ENCODE measurements at regions not wholly inside any gene's neighbourhood (a gene's known extent, or its start where the extent isn't known, plus 50 kb on each side); places are given as distances from the start of the nearest gene placed in this dataset.

DNA sequence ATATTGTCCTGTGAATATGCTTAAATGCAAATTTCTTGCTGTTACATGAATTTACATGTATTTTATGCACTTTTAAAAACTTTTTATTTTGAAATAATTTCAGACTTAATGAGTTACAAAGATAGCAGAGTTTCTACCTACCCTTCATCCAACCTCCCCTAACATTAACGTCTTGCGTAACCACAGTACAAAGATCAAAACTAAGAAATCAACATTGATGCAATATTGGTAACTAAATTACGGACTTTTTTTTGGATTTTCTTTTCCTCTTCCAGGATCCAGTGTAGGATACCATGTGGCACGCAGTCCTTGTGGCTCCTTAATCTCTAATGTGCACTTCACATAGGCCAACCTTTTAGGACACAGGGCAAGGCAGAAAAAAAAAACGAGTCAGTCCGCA is 124.9 kb downstream of the ABCC12 start:
- no peaks in the 10 kb centered on the region for H3K36me3 ChIP-seq (ENCODE audit: insufficient read depth)
- Mint-ChIP-seq H3K4me3 (no peak overlapping the region), H3K36me3 (ENCODE audit: low read depth) (no peaks in the 10 kb centered on the region), H3K9me3 (no peaks in the 10 kb centered on the region; the same call in 2 of the 3 replicates), H3K4me1 (peaks cover 3% of the 10 kb centered on the region), H3K27ac (no peak overlapping the region), H3K27me3 (ENCODE audit: insufficient read depth, low read depth, poor library complexity) (no peaks in the 10 kb centered on the region)
- no peaks in the 10 kb centered on the region for H3F3A ChIP-seq (replicated peaks; ENCODE audit: low read depth)
- TF ChIP-seq POLR2AphosphoS5 (IDR thresholded peaks at IDR 0.05; ENCODE audit: low read depth) (no peak), ZNF331 (CRISPR knock-in tag; IDR thresholded peaks at IDR 0.05; ENCODE audit: low read depth) (no peak), NANOG (IDR thresholded peaks at IDR 0.05; ENCODE audit: borderline replicate concordance) (no peak), CREB1 (CRISPR knock-in tag; IDR thresholded peaks at IDR 0.05; ENCODE audit: low read depth) (no peak), JUNB (IDR thresholded peaks at IDR 0.05; ENCODE audit: unreplicated experiment) (no peak), ZNF462 (CRISPR knock-in tag; IDR thresholded peaks at IDR 0.05) (no peak), EZH2phosphoT487 (IDR thresholded peaks at IDR 0.05; ENCODE audit: unreplicated experiment) (no peak), EZH2 (IDR thresholded peaks at IDR 0.05; ENCODE audit: low read depth, unreplicated experiment) (no peak), ZNF114 (CRISPR knock-in tag; IDR thresholded peaks at IDR 0.05) (no peak), STAT1 (IDR thresholded peaks at IDR 0.05; ENCODE audit: unreplicated experiment) (no peak), ETS1 (IDR thresholded peaks at IDR 0.05) (no peak)
- TF ChIP-seq, protein P1, sequence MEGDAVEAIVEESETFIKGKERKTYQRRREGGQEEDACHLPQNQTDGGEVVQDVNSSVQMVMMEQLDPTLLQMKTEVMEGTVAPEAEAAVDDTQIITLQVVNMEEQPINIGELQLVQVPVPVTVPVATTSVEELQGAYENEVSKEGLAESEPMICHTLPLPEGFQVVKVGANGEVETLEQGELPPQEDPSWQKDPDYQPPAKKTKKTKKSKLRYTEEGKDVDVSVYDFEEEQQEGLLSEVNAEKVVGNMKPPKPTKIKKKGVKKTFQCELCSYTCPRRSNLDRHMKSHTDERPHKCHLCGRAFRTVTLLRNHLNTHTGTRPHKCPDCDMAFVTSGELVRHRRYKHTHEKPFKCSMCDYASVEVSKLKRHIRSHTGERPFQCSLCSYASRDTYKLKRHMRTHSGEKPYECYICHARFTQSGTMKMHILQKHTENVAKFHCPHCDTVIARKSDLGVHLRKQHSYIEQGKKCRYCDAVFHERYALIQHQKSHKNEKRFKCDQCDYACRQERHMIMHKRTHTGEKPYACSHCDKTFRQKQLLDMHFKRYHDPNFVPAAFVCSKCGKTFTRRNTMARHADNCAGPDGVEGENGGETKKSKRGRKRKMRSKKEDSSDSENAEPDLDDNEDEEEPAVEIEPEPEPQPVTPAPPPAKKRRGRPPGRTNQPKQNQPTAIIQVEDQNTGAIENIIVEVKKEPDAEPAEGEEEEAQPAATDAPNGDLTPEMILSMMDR (conservative IDR thresholded peaks at IDR 0.05; ENCODE audit: low read depth in 2 of 2): no peak
- TF ChIP-seq, protein P2, sequence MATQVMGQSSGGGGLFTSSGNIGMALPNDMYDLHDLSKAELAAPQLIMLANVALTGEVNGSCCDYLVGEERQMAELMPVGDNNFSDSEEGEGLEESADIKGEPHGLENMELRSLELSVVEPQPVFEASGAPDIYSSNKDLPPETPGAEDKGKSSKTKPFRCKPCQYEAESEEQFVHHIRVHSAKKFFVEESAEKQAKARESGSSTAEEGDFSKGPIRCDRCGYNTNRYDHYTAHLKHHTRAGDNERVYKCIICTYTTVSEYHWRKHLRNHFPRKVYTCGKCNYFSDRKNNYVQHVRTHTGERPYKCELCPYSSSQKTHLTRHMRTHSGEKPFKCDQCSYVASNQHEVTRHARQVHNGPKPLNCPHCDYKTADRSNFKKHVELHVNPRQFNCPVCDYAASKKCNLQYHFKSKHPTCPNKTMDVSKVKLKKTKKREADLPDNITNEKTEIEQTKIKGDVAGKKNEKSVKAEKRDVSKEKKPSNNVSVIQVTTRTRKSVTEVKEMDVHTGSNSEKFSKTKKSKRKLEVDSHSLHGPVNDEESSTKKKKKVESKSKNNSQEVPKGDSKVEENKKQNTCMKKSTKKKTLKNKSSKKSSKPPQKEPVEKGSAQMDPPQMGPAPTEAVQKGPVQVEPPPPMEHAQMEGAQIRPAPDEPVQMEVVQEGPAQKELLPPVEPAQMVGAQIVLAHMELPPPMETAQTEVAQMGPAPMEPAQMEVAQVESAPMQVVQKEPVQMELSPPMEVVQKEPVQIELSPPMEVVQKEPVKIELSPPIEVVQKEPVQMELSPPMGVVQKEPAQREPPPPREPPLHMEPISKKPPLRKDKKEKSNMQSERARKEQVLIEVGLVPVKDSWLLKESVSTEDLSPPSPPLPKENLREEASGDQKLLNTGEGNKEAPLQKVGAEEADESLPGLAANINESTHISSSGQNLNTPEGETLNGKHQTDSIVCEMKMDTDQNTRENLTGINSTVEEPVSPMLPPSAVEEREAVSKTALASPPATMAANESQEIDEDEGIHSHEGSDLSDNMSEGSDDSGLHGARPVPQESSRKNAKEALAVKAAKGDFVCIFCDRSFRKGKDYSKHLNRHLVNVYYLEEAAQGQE (IDR thresholded peaks at IDR 0.05; ENCODE audit: unreplicated experiment): no peak
- ATAC-seq: no peak
- no peak overlapping the region for H3K4me3 ChIP-seq
- no peak overlapping the region for H3K4me2 ChIP-seq
- no peak overlapping the region for H3K27ac ChIP-seq (ENCODE audit: low read depth)
- H3K9me2 ChIP-seq (ENCODE audit: insufficient read depth): no peaks in the 10 kb centered on the region
- H4K20me1 ChIP-seq (replicated peaks; ENCODE audit: insufficient read depth): no peaks in the 10 kb centered on the region
- H3K27me3 ChIP-seq (ENCODE audit: insufficient read depth): no peaks in the 10 kb centered on the region
- no peak overlapping the region for H2AFZ ChIP-seq
- no peak for DNase-seq (ENCODE audit: low spot score)
- H3K79me2 ChIP-seq (replicated peaks; ENCODE audit: insufficient read depth): no peaks in the 10 kb centered on the region
- no peaks in the 10 kb centered on the region for H3K4me1 ChIP-seq (ENCODE audit: insufficient read depth)
